Common myeloid progenitor, CD34-positive (primary cell): ENCODE measurements at regions not wholly inside any gene's neighbourhood (a gene's known extent, or its start where the extent isn't known, plus 50 kb on each side); places are given as distances from the start of the nearest gene placed in this dataset.

Experiments
- CTCF ChIA-PET: fragments of 350-600 bp; sonication (Branson Sonifier 250); formaldehyde crosslinking; loops from one replicate; lab custom pipeline; 2021; ENCODE audit warnings: antibody characterized with exemption; lab: Charles Lee
- POLR2A ChIA-PET: fragments of 350-600 bp; sonication (Branson Sonifier 250); formaldehyde crosslinking; loops from one replicate; lab custom pipeline; 2021; ENCODE audit warnings: antibody characterized with exemption; lab: Charles Lee
- DNase-seq, 3 donors: peaks; one replicate each; pipeline versions ENCODE4 v3.0.0 to v3.0.0-alpha.2; 2013
- H3K27ac ChIP-seq, 2 experiments: 1 replicate in 1 of 2; 2 replicates in 1 of 2; pipeline ENCODE4 v1.7.0; 2013; ENCODE audit warnings: inconsistent platforms in 2 of 2, low read length in 2 of 2, mild to moderate bottlenecking in 2 of 2, low read depth in 1 of 2, moderate library complexity in 1 of 2; ENCODE audit not compliant: severe bottlenecking in 2 of 2, insufficient read depth in 1 of 2, poor library complexity in 1 of 2
- H3K27me3 ChIP-seq, 5 experiments: replicated peaks in 2 of 5; 1 replicate in 3 of 5; 2 replicates in 2 of 5; pipeline versions ENCODE4 v1.6.1 to v1.7.0; 2013; ENCODE audit warnings: low read length in 4 of 5, mild to moderate bottlenecking in 2 of 5, moderate library complexity in 2 of 5, inconsistent platforms in 1 of 5; ENCODE audit not compliant: insufficient read depth in 5 of 5, control insufficient read depth in 4 of 5
- H3K36me3 ChIP-seq, 4 experiments: 1 replicate in 2 of 4; 2 replicates in 2 of 4; pipeline versions ENCODE4 v1.6.1 to v1.7.0; 2013; ENCODE audit warnings: low read length in 3 of 4, control low read depth in 1 of 4, mild to moderate bottlenecking in 1 of 4; ENCODE audit not compliant: control insufficient read depth in 4 of 4, insufficient read depth in 4 of 4
- H3K4me1 ChIP-seq, 4 experiments: 1 replicate in 3 of 4; 2 replicates in 1 of 4; pipeline versions ENCODE4 v1.6.1 to v1.7.1; 2013; ENCODE audit warnings: low read length in 3 of 4, mild to moderate bottlenecking in 3 of 4, control low read depth in 1 of 4, inconsistent platforms in 1 of 4, moderate library complexity in 1 of 4; ENCODE audit not compliant: control insufficient read depth in 4 of 4, insufficient read depth in 4 of 4; ENCODE audit errors: control extremely low read depth in 1 of 4
- H3K4me3 ChIP-seq, 7 experiments: 1 replicate in 4 of 7; 2 replicates in 3 of 7; pipeline versions ENCODE4 v1.5.1 to v1.7.0; 2013; ENCODE audit warnings: mild to moderate bottlenecking in 7 of 7, low read length in 6 of 7, moderate library complexity in 6 of 7, inconsistent platforms in 2 of 7, low read depth in 2 of 7, control low read depth in 1 of 7; ENCODE audit not compliant: insufficient read depth in 4 of 7, control insufficient read depth in 1 of 7; ENCODE audit errors: extremely low read depth in 1 of 7
- H3K9me3 ChIP-seq, 5 experiments: 1 replicate in 4 of 5; 2 replicates in 1 of 5; pipeline versions ENCODE4 v1.6.1 to v1.7.1; 2013; ENCODE audit warnings: low read length in 4 of 5, mild to moderate bottlenecking in 2 of 5, inconsistent platforms in 1 of 5, low read depth in 1 of 5, moderate library complexity in 1 of 5; ENCODE audit not compliant: control insufficient read depth in 4 of 5, insufficient read depth in 2 of 5; ENCODE audit errors: control extremely low read depth in 1 of 5
- WGBS: methylation state at CpG from one replicate; pipeline ENCODE4 v1.1.5; 2013; ENCODE audit not compliant: insufficient coverage; 5-methylcytosine and 5-hydroxymethylcytosine counted together

- no peak overlapping the region for H3K27ac ChIP-seq
- H3K4me3 ChIP-seq, result no peak overlapping the region
- ChIA-PET POLR2A (interaction anchor here (0.6 to 0.7 kb wide), 2 partner anchors 30 to 624 kb away, joined by 3 to 4 read pairs; no protein-coding TSS in a partner anchor), CTCF (no interaction called here)
- H3K9me3 ChIP-seq, result peaks cover 0 to 4% (median 1%) of the 10 kb centered on the region in 5 experiments
- no peaks in the 10 kb centered on the region for H3K4me1 ChIP-seq
- DNase-seq, result no peak
- peaks cover 0 to 2% (median 0%) of the 10 kb centered on the region in 5 experiments for H3K27me3 ChIP-seq
- H3K36me3 ChIP-seq, result no peaks in the 10 kb centered on the region
These were observed 105.4 kb downstream of the RFX6 start for GRCh38 chr6:116982401-116982800.

GRCh38 chr6:116983375-116983774, 106.3 kb downstream of the RFX6 start:
- peaks cover 0 to under 1% (median 0%) of the 10 kb centered on the region in 5 experiments for H3K27me3 ChIP-seq
- DNase-seq, result no peak
- H3K4me3 ChIP-seq, result no peak overlapping the region
- no peaks in the 10 kb centered on the region for H3K4me1 ChIP-seq
- POLR2A ChIA-PET, result no interaction called here
- H3K9me3 ChIP-seq, result peaks cover 0 to 4% (median 1%) of the 10 kb centered on the region in 5 experiments
- no CpG with 5 or more reads among the region's 3 CpGs for WGBS
- no peak overlapping the region for H3K27ac ChIP-seq
- no peaks in the 10 kb centered on the region for H3K36me3 ChIP-seq
- CTCF ChIA-PET, result no interaction called here

- DNase-seq, result no peak
- WGBS, result no CpG with 5 or more reads among the region's 2 CpGs
- Histone ChIP-seq H3K4me1 (no peaks in the 10 kb centered on the region), H3K9me3 (peaks cover 0 to 4% (median 1%) of the 10 kb centered on the region in 5 experiments), H3K36me3 (no peaks in the 10 kb centered on the region), H3K27ac (no peak overlapping the region), H3K4me3 (no peak overlapping the region), H3K27me3 (no peaks in the 10 kb centered on the region)
- POLR2A ChIA-PET, result no interaction called here
- CTCF ChIA-PET, result no interaction called here
These were observed 109.8 kb downstream of the RFX6 start for GRCh38 chr6:116986819-116987218.

- ChIA-PET CTCF (no interaction called here), POLR2A (no interaction called here)
- no peak overlapping the region for H3K27ac ChIP-seq
- H3K4me1 ChIP-seq, result no peaks in the 10 kb centered on the region
- no peaks in the 10 kb centered on the region for H3K27me3 ChIP-seq
- no peak for DNase-seq
- no CpG with 5 or more reads among the region's 1 CpG for WGBS
- H3K36me3 ChIP-seq, result no peaks in the 10 kb centered on the region
- H3K4me3 ChIP-seq, result no peak overlapping the region
- H3K9me3 ChIP-seq, result peaks cover 0 to 1% (median 0%) of the 10 kb centered on the region in 5 experiments
These were observed 113.6 kb downstream of the RFX6 start for GRCh38 chr6:116990679-116991078.

GRCh38 chr6:116992546-116992945, 115.5 kb downstream of the RFX6 start:
- POLR2A ChIA-PET, result no interaction called here
- Histone ChIP-seq H3K4me1 (no peaks in the 10 kb centered on the region), H3K27me3 (no peaks in the 10 kb centered on the region), H3K27ac (no peak overlapping the region), H3K36me3 (no peaks in the 10 kb centered on the region), H3K9me3 (peaks cover 0 to 1% (median 0%) of the 10 kb centered on the region in 5 experiments), H3K4me3 (no peak overlapping the region)
- CTCF ChIA-PET, result no interaction called here
- DNase-seq, result no peak

GRCh38 chr6:116994447-116994846, 117.4 kb downstream of the RFX6 start:
- no peak for DNase-seq
- ChIA-PET CTCF (no interaction called here), POLR2A (no interaction called here)
- WGBS, result 94% methylated on average over 4 of the region's 5 CpGs
- H3K9me3 ChIP-seq, result peaks cover 0 to 1% (median 0%) of the 10 kb centered on the region in 5 experiments
- H3K4me3 ChIP-seq, result no peak overlapping the region
- H3K36me3 ChIP-seq, result no peaks in the 10 kb centered on the region
- no peak overlapping the region for H3K27ac ChIP-seq
- no peaks in the 10 kb centered on the region for H3K4me1 ChIP-seq
- no peaks in the 10 kb centered on the region for H3K27me3 ChIP-seq

GRCh38 chr6:116996842-116997241, 119.8 kb downstream of the RFX6 start:
- H3K27me3 ChIP-seq, result no peaks in the 10 kb centered on the region
- H3K27ac ChIP-seq, result no peak overlapping the region
- H3K9me3 ChIP-seq, result peaks cover 0 to 1% (median 0%) of the 10 kb centered on the region in 5 experiments
- no peaks in the 10 kb centered on the region for H3K4me1 ChIP-seq
- no peak for DNase-seq
- ChIA-PET POLR2A (no interaction called here), CTCF (no interaction called here)
- no peak overlapping the region for H3K4me3 ChIP-seq
- 61% methylated on average over 2 of the region's 5 CpGs for WGBS
- H3K36me3 ChIP-seq, result no peaks in the 10 kb centered on the region
